Calu3 (cell line): ENCODE measurements at regions not wholly inside any gene's neighbourhood (a gene's known extent, or its start where the extent isn't known, plus 50 kb on each side); places are given as distances from the start of the nearest gene placed in this dataset.

Experiments used
- BruUV-seq: library from RNA; stranded (reverse); fragments of 400-500 nt; replicated peaks from 2 replicates; lab custom pipeline; 2021; lab: Mats Ljungman, UMichigan
- CTCF ChIA-PET: fragments of 300-600 bp; sonication (Branson Sonifier 250); formaldehyde crosslinking; loops from one replicate; lab custom pipeline; 2022; ENCODE audit warnings: antibody characterized with exemption; lab: Charles Lee
- DNase-seq: peaks from one replicate; pipeline ENCODE4 v3.0.0; 2022
- H3K27ac Mint-ChIP-seq: one replicate; pipeline ENCODE4 v1.8.0; 2022; ENCODE audit warnings: mixed read lengths; ENCODE audit not compliant: unreplicated experiment
- H3K27me3 Mint-ChIP-seq: one replicate; pipeline ENCODE4 v1.8.0; 2022; ENCODE audit warnings: mixed read lengths; ENCODE audit not compliant: unreplicated experiment
- H3K36me3 Mint-ChIP-seq: one replicate; pipeline ENCODE4 v1.8.0; 2022; ENCODE audit warnings: mild to moderate bottlenecking, moderate library complexity, mixed read lengths; ENCODE audit not compliant: insufficient read depth, unreplicated experiment
- H3K4me1 Mint-ChIP-seq: one replicate; pipeline ENCODE4 v1.8.0; 2022; ENCODE audit warnings: mild to moderate bottlenecking, low read depth, mixed read lengths; ENCODE audit not compliant: unreplicated experiment
- H3K4me3 Mint-ChIP-seq: one replicate; pipeline ENCODE4 v1.8.0; 2022; ENCODE audit warnings: mild to moderate bottlenecking, low read depth, moderate library complexity, mixed read lengths; ENCODE audit not compliant: unreplicated experiment
- H3K9me3 Mint-ChIP-seq: one replicate; pipeline ENCODE4 v1.8.0; 2022; ENCODE audit warnings: low read depth, mixed read lengths; ENCODE audit not compliant: unreplicated experiment
- intact Hi-C: fragments of 100-400 bp; cut with micrococcal nuclease; formaldehyde crosslinking; loops from one replicate; pipeline ENCODE4 v1.10.0; 2022; ENCODE audit not compliant: unreplicated experiment
- TF ChIP-seq, protein P1 (sequence below): fragments of 200-600 bp; IDR thresholded peaks from one replicate; pipeline ENCODE4 v1.8.0; 2022; ENCODE audit warnings: antibody characterized with exemption; ENCODE audit not compliant: unreplicated experiment

DNA sequence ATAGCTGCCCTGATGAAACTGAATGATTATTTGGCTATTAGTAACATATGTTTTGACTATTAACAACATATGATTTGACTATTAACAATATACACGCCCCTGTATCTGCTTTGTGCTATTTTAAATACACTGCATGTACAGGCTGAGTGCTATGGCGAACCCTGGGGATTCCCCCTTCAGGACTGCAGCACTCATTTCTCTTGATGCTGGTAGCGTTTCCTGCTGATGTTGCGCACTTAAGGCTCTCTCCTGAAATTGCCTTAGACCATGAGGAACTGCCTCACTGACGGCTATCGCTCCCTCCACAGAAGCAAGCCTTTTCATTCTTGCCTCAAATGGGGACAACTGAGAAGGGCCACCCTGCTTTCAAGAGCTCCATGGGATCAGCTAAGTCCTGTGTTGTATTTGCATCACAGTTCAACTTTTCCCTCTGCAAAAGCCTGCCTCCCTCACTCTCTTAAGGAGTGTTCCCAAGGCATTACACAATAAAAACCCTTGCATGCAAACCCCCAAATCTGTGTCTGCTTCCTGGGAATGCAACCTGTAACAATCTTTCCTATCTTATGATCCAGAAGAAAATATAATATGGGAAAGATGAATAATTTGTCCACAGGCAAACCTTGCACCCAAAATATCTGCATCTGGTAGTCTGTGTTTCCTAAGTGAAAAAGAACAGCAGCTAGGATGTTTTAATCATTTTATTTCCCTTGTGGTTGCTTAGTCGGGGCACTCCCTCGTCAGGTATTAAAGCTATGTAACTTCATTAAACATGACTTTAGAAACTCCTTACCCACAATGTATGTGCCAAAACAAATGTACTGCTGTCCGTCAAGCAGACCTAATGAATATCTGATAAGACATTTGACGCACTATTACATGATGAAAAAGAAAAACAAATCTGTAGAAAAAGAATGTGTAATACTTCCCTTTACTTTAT, 456.4 kb downstream of the COL12A1 start:
- CTCF ChIA-PET: no interaction called here
- H3K36me3 Mint-ChIP-seq: no peaks in the 10 kb centered on the region
- intact Hi-C loops: loop anchor here (5.0 kb wide), 3 partner anchors 243 to 453 kb away; no protein-coding TSS in a partner anchor
- TF ChIP-seq, protein P1, sequence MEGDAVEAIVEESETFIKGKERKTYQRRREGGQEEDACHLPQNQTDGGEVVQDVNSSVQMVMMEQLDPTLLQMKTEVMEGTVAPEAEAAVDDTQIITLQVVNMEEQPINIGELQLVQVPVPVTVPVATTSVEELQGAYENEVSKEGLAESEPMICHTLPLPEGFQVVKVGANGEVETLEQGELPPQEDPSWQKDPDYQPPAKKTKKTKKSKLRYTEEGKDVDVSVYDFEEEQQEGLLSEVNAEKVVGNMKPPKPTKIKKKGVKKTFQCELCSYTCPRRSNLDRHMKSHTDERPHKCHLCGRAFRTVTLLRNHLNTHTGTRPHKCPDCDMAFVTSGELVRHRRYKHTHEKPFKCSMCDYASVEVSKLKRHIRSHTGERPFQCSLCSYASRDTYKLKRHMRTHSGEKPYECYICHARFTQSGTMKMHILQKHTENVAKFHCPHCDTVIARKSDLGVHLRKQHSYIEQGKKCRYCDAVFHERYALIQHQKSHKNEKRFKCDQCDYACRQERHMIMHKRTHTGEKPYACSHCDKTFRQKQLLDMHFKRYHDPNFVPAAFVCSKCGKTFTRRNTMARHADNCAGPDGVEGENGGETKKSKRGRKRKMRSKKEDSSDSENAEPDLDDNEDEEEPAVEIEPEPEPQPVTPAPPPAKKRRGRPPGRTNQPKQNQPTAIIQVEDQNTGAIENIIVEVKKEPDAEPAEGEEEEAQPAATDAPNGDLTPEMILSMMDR: no peak
- H3K27ac Mint-ChIP-seq: peak overlapping the region; percentile 36
- peak; percentile 39 for DNase-seq
- no peaks in the 10 kb centered on the region for H3K27me3 Mint-ChIP-seq
- peaks cover 21% of the 10 kb centered on the region for H3K4me1 Mint-ChIP-seq
- no TSS peak for BruUV-seq
- H3K4me3 Mint-ChIP-seq: peak overlapping the region; percentile 46
- H3K9me3 Mint-ChIP-seq: no peaks in the 10 kb centered on the region

DNA sequence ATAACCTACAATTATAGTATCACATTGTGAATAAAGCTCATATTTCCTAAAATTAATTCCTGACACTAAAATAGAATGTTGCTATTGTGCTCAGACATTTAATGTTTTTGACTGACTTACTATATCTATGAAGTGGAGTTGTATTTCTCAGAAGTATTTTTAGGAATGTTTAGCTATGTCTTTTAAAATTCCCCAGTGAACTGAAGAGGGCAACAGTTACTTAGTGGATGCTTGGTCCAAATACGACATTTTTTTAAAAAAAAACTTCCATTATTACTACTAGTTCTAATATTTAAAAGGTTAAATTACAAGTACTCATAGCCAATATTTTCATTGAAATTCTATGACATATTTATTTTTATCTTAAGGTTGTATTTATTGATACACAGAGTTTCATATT, 460.2 kb downstream of the COL12A1 start:
- CTCF ChIA-PET: no interaction called here

DNA sequence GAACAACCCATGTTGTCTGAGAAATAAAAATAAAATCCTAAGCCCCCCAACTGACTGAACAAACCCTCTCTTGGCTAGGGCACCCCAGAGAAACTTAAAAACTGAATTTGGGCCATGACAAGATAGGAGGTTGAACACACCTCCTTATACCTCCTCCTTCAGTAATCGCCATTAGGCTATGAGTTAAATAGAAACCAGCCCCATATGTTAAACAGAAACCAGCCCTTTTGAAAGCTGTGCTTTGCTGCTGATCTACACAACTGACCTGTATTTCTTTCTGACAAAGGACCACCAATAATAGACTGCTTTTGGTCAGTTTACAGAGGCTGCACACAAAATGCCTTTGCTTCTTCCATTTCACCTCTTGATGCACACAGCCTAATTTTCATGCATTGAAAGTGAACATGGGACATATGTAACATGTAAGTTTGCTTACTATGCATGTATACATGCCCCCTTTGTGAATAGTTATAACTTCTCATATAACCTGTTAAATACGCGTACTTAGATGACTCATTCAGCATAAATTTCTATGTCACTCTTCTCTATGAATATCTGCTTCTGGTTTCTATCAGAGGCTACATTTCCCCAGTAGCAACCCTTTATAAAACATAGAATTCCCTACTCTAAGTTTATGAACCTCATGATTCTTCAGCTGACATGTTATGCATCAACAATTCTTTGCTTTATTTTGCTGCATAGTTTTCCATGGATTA, 462.9 kb downstream of the COL12A1 start:
- CTCF ChIA-PET: no interaction called here
- intact Hi-C loops: no loop called here
- TF ChIP-seq, protein P1: no peak
- no TSS peak for BruUV-seq
- Mint-ChIP-seq H3K9me3 (no peaks in the 10 kb centered on the region), H3K27ac (no peak overlapping the region), H3K36me3 (no peaks in the 10 kb centered on the region), H3K4me3 (no peak overlapping the region), H3K27me3 (no peaks in the 10 kb centered on the region), H3K4me1 (no peaks in the 10 kb centered on the region)
- no peak for DNase-seq

More for the DNA sequence above, 460.2 kb downstream of the COL12A1 start:
- H3K36me3 Mint-ChIP-seq: no peaks in the 10 kb centered on the region
- no peak for DNase-seq
- TF ChIP-seq, protein P1: no peak
- H3K27ac Mint-ChIP-seq: no peak overlapping the region
- H3K4me1 Mint-ChIP-seq: peaks cover 17% of the 10 kb centered on the region
- H3K27me3 Mint-ChIP-seq: no peaks in the 10 kb centered on the region
- intact Hi-C loops: no loop called here
- no TSS peak for BruUV-seq
- H3K4me3 Mint-ChIP-seq: no peak overlapping the region
- no peaks in the 10 kb centered on the region for H3K9me3 Mint-ChIP-seq

DNA sequence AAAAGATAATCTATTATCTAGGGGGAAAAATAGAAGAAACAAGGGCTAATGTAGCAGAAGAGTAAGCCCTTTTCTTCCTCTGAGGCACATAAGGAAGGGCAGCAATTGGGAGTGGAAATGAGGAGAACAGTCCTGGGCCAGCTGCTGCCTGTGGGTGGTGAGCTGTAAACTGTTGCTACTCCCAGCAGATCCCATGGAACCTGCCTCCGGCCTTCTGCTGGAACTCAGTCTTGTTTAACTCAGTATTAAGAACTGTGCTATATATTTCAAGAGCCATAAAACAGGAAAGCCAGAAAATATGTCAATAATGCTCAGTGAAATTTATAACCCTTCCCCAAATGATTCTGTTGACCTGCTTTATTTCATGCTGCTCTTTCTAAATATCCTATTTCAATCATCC, 464.2 kb downstream of the COL12A1 start:
- H3K9me3 Mint-ChIP-seq: no peaks in the 10 kb centered on the region
- H3K27me3 Mint-ChIP-seq: no peaks in the 10 kb centered on the region
- no peaks in the 10 kb centered on the region for H3K36me3 Mint-ChIP-seq
- intact Hi-C loops: no loop called here
- H3K27ac Mint-ChIP-seq: no peak overlapping the region
- no TSS peak for BruUV-seq
- H3K4me1 Mint-ChIP-seq: no peaks in the 10 kb centered on the region
- CTCF ChIA-PET: no interaction called here
- no peak overlapping the region for H3K4me3 Mint-ChIP-seq
- TF ChIP-seq, protein P1: no peak
- no peak for DNase-seq
